Neuronal stem cell (in vitro differentiated cells): ENCODE measurements at regions not wholly inside any gene's neighbourhood (a gene's known extent, or its start where the extent isn't known, plus 50 kb on each side); places are given as distances from the start of the nearest gene placed in this dataset.

Experiments used
- DNase-seq: peaks from one replicate; pipeline ENCODE4 v3.0.0-alpha.2; 2013; ENCODE audit warnings: low spot score
- H2AFZ ChIP-seq: one replicate; pipeline ENCODE4 v1.6.1; 2013; ENCODE audit warnings: mild to moderate bottlenecking, low read length, inconsistent platforms
- H2AK5ac ChIP-seq: 2 replicates; pipeline ENCODE4 v1.6.1; 2013; ENCODE audit warnings: low read depth, mild to moderate bottlenecking, inconsistent platforms, low read length, moderate library complexity, mixed read lengths
- H2BK120ac ChIP-seq: 2 replicates; pipeline ENCODE4 v1.6.1; 2013; ENCODE audit warnings: low read depth, mild to moderate bottlenecking, inconsistent platforms, low read length, moderate library complexity, mixed read lengths
- H2BK12ac ChIP-seq: one replicate; pipeline ENCODE4 v1.6.1; 2013; ENCODE audit warnings: low read length, inconsistent platforms
- H2BK15ac ChIP-seq: 2 replicates; pipeline ENCODE4 v1.6.1; 2013; ENCODE audit warnings: mild to moderate bottlenecking, low read length, inconsistent platforms, mixed read lengths
- H2BK5ac ChIP-seq: one replicate; pipeline ENCODE4 v1.6.1; 2013; ENCODE audit warnings: inconsistent platforms, mild to moderate bottlenecking, low read length, moderate library complexity
- H3K14ac ChIP-seq: one replicate; pipeline ENCODE4 v1.6.1; 2013; ENCODE audit warnings: low read length, inconsistent platforms
- H3K18ac ChIP-seq: 2 replicates; pipeline ENCODE4 v1.6.1; 2013; ENCODE audit warnings: low read length, inconsistent platforms
- H3K23ac ChIP-seq: 2 replicates; pipeline ENCODE4 v1.6.1; 2013; ENCODE audit warnings: low read depth, mild to moderate bottlenecking, mixed read lengths, low read length, inconsistent platforms; ENCODE audit not compliant: poor library complexity
- H3K27ac ChIP-seq: replicated peaks from 3 replicates; pipeline ENCODE4 v1.5.1; 2013; ENCODE audit warnings: low read length, inconsistent platforms
- H3K27me3 ChIP-seq, 3 experiments: 2 replicates each; pipeline ENCODE4 v1.6.1; 2013; ENCODE audit warnings: low read length in 3 of 3, mild to moderate bottlenecking in 2 of 3, inconsistent platforms in 1 of 3, low read depth in 1 of 3, mixed read lengths in 1 of 3, moderate library complexity in 1 of 3; ENCODE audit not compliant: control insufficient read depth in 3 of 3, insufficient read depth in 3 of 3
- H3K36me3 ChIP-seq, 2 donors: replicated peaks in 1 of 2; 2 replicates each; pipeline ENCODE4 v1.6.1; 2013; ENCODE audit warnings: low read length in 2 of 2; ENCODE audit not compliant: control insufficient read depth in 2 of 2, insufficient read depth in 2 of 2
- H3K4ac ChIP-seq: 2 replicates; pipeline ENCODE4 v1.6.1; 2013; ENCODE audit warnings: inconsistent platforms, mild to moderate bottlenecking, low read length, moderate library complexity
- H3K4me1 ChIP-seq, 2 donors: 1 replicate in 1 of 2; 2 replicates in 1 of 2; pipeline ENCODE4 v1.6.1; 2013; ENCODE audit warnings: low read length in 2 of 2, low read depth in 1 of 2; ENCODE audit not compliant: control insufficient read depth in 2 of 2, insufficient read depth in 1 of 2
- H3K4me2 ChIP-seq: one replicate; pipeline ENCODE4 v1.6.1; 2013; ENCODE audit warnings: mild to moderate bottlenecking, low read length, inconsistent platforms; ENCODE audit not compliant: insufficient read depth, poor library complexity, severe bottlenecking
- H3K4me3 ChIP-seq, 2 donors: 2 replicates each; pipeline ENCODE4 v1.5.1; 2013; ENCODE audit warnings: low read length in 2 of 2, mild to moderate bottlenecking in 2 of 2, inconsistent platforms in 1 of 2, moderate library complexity in 1 of 2
- H3K79me1 ChIP-seq: one replicate; pipeline ENCODE4 v1.6.1; 2013; ENCODE audit warnings: low read depth, mild to moderate bottlenecking, inconsistent platforms, low read length, moderate library complexity
- H3K9ac ChIP-seq: one replicate; pipeline ENCODE4 v1.6.1; 2013; ENCODE audit warnings: mild to moderate bottlenecking, low read depth, low read length, inconsistent platforms; ENCODE audit not compliant: poor library complexity
- H3K9me3 ChIP-seq, 2 donors: replicated peaks in 1 of 2; 2 replicates each; pipeline versions ENCODE3 to v1.6.1; 2013; ENCODE audit warnings: low read length in 2 of 2, mild to moderate bottlenecking in 2 of 2, inconsistent platforms in 1 of 2, low read depth in 1 of 2, mixed read lengths in 1 of 2, moderate library complexity in 1 of 2; ENCODE audit not compliant: control insufficient read depth in 2 of 2, insufficient read depth in 1 of 2
- H4K8ac ChIP-seq: one replicate; pipeline ENCODE4 v1.6.1; 2013; ENCODE audit warnings: low read depth, mild to moderate bottlenecking, inconsistent platforms, low read length, moderate library complexity
- H4K91ac ChIP-seq: one replicate; pipeline ENCODE4 v1.6.1; 2013; ENCODE audit warnings: low read length, low read depth, mild to moderate bottlenecking, inconsistent platforms; ENCODE audit not compliant: poor library complexity
- WGBS, 2 donors: extraction: QIAGEN DNeasy Blood & Tissue Kit; methylation state at CpG; one replicate each; pipeline ENCODE4 v1.1.7; 2013; ENCODE audit warnings: missing lambda C conversion rate in 2 of 2, mixed read lengths in 1 of 2; ENCODE audit not compliant: insufficient read length in 2 of 2, insufficient replicate concordance in 1 of 2; ENCODE audit errors: extremely low coverage in 2 of 2; 5-methylcytosine and 5-hydroxymethylcytosine counted together

DNA sequence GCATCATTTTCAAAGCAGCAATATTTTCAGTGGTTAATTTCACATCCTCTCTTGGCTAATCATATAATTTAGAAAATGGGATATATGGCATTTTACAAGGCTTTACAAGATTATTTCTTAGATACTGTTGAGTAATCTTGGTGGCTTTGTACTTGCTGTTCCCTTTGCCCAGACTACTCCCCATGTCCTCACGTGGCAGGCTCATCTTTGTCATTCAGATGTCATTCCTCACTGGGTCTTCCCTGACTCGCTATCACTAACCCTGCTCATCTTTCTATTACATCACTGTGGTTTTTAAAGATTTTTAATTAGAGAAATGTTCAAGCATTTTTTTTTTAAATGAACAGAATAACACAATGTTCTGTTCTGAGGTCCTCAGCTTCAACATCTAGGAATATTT lies 240.0 kb upstream of the IRX5 start:
- no peak overlapping the region for H2BK12ac ChIP-seq
- no peak overlapping the region for H3K9ac ChIP-seq
- H2BK120ac ChIP-seq, result no peak overlapping the region
- no peak overlapping the region for H3K18ac ChIP-seq
- no peak overlapping the region for H3K4me3 ChIP-seq
- H3K36me3 ChIP-seq, result no peaks in the 10 kb centered on the region
- no peak overlapping the region for H2AK5ac ChIP-seq
- H3K79me1 ChIP-seq, result no peaks in the 10 kb centered on the region
- no peak overlapping the region for H2BK5ac ChIP-seq
- H3K4me1 ChIP-seq, result peaks cover 0 to 2% of the 10 kb centered on the region in 2 donors
- no CpG with 5 or more reads among the region's 2 CpGs for WGBS, 2 donors
- no peak overlapping the region for H2AFZ ChIP-seq
- no peak overlapping the region for H3K27ac ChIP-seq
- DNase-seq, result no peak
- no peak overlapping the region for H2BK15ac ChIP-seq
- H3K4ac ChIP-seq, result no peak overlapping the region
- H3K9me3 ChIP-seq, result no peaks in the 10 kb centered on the region
- H4K91ac ChIP-seq, result no peak overlapping the region
- H3K27me3 ChIP-seq, result no peaks in the 10 kb centered on the region
- no peak overlapping the region for H4K8ac ChIP-seq
- H3K23ac ChIP-seq, result no peak overlapping the region
- H3K14ac ChIP-seq, result no peak overlapping the region
- no peak overlapping the region for H3K4me2 ChIP-seq

DNA sequence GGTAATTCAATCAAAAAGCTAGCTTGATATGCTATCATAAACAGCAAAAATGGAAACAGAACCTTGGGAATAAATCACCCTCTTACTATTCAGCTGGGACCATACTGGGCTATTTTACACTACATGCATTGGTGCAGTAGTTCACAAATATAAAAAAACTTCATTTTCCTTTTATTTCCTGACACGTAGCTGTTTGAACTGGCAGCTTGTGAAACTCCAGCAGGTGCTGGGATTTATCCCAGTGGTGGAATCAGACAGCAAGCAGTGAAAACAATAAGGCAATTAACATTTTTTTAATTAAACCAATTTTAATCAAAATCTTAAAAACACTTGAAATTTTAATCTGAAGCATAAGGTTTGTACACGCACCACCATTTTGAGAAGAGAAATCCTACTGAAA lies 240.4 kb upstream of the IRX5 start:
- no peak for DNase-seq
- Histone ChIP-seq H2BK15ac (no peak overlapping the region), H3K27me3 (no peaks in the 10 kb centered on the region), H3K36me3 (no peaks in the 10 kb centered on the region), H3K14ac (no peak overlapping the region), H3K4me1 (no peaks in the 10 kb centered on the region), H2BK120ac (no peak overlapping the region), H3K4me3 (no peak overlapping the region), H2AFZ (no peak overlapping the region), H4K8ac (no peak overlapping the region), H3K27ac (no peak overlapping the region), H3K79me1 (no peaks in the 10 kb centered on the region), H3K18ac (no peak overlapping the region), H4K91ac (no peak overlapping the region), H2AK5ac (no peak overlapping the region), H3K9me3 (no peaks in the 10 kb centered on the region), H3K4ac (no peak overlapping the region), H2BK12ac (no peak overlapping the region), H3K4me2 (no peak overlapping the region), H3K9ac (no peak overlapping the region), H3K23ac (no peak overlapping the region), H2BK5ac (no peak overlapping the region)
- WGBS, 2 donors, result no CpG with 5 or more reads among the region's 2 CpGs

DNA sequence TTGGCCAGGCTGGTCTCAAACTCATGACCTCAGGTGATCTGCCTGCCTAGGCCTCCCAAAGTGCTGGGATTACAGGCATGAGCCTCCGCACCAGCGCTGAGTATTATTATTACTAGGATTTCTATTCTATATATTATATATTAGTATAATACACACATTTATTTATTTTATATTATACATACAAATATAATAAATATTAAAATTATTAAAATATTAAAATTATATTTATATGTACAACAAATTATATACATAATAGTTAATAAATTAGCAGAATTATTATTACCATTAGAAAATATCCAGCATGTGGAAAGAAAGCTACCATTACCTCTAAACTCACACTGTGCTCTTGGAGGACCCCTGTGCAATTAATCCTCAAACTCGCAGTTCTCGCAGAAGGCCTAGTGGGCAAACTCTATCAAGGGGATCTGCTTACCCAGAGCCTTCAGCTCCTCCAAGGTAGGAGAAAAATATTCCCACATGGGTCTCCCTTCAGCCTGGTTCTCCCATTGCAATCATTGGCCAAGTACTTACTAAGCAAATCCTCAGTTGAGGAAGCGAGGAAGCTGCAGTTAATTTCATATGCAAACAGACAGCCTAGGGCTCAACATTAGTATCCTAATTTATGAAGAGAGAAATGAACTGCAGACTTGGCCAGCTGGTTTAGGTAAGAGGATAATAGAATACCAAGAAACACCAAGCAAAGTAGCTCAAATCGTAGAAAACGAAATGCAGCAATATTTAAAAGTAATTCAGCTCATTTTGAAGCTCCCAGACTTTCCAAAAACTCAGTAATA lies 241.4 kb upstream of the IRX5 start:
- no CpG with 5 or more reads among the region's 7 CpGs for WGBS, 2 donors
- H3K18ac ChIP-seq, result no peak overlapping the region
- no peaks in the 10 kb centered on the region for H3K9me3 ChIP-seq
- no peak overlapping the region for H2AK5ac ChIP-seq
- H4K8ac ChIP-seq, result no peak overlapping the region
- H3K4ac ChIP-seq, result no peak overlapping the region
- no peak overlapping the region for H3K27ac ChIP-seq
- no peak overlapping the region for H2BK5ac ChIP-seq
- no peak overlapping the region for H3K4me2 ChIP-seq
- H3K4me3 ChIP-seq, result no peak overlapping the region
- no peaks in the 10 kb centered on the region for H3K27me3 ChIP-seq
- no peak overlapping the region for H2BK15ac ChIP-seq
- H2AFZ ChIP-seq, result no peak overlapping the region
- no peaks in the 10 kb centered on the region for H3K36me3 ChIP-seq
- H2BK120ac ChIP-seq, result no peak overlapping the region
- no peaks in the 10 kb centered on the region for H3K4me1 ChIP-seq
- no peak overlapping the region for H4K91ac ChIP-seq
- no peak overlapping the region for H3K23ac ChIP-seq
- no peak overlapping the region for H2BK12ac ChIP-seq
- no peak for DNase-seq
- H3K79me1 ChIP-seq, result no peaks in the 10 kb centered on the region
- H3K14ac ChIP-seq, result no peak overlapping the region
- H3K9ac ChIP-seq, result no peak overlapping the region

DNA sequence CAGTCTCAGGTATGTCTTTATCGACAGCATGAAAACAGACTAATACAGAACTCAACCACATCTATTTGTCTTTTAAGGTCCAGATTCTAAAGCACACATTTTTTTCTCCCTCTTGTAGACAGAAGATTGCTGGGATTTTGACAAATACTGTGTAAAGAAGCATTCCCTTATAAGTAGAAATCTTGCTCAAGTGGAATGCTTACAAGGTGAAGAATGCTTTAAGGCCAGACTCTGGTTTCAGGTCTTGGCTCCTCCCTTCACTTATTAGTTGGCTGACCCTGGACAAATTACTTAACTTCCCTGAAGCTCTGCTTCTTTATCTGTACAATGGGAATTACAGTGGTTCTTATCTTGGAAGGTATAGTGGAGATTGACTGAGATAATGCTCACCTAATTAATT lies 242.3 kb upstream of the IRX5 start:
- Histone ChIP-seq H3K27ac (no peak overlapping the region), H2BK12ac (no peak overlapping the region)

More for the DNA sequence above, 242.3 kb upstream of the IRX5 start:
- H4K8ac ChIP-seq, result no peak overlapping the region
- no CpG with 5 or more reads among the region's 1 CpG for WGBS, 2 donors
- no peak overlapping the region for H2AFZ ChIP-seq
- H3K4ac ChIP-seq, result no peak overlapping the region
- H2BK15ac ChIP-seq, result no peak overlapping the region
- H3K14ac ChIP-seq, result no peak overlapping the region
- no peak overlapping the region for H2AK5ac ChIP-seq
- no peak for DNase-seq
- no peak overlapping the region for H2BK120ac ChIP-seq
- H3K9me3 ChIP-seq, result no peaks in the 10 kb centered on the region
- no peak overlapping the region for H2BK5ac ChIP-seq
- no peaks in the 10 kb centered on the region for H3K79me1 ChIP-seq
- H3K4me1 ChIP-seq, result no peaks in the 10 kb centered on the region
- no peak overlapping the region for H3K4me2 ChIP-seq
- H3K18ac ChIP-seq, result no peak overlapping the region
- H3K4me3 ChIP-seq, result no peak overlapping the region
- H3K36me3 ChIP-seq, result no peaks in the 10 kb centered on the region
- no peak overlapping the region for H4K91ac ChIP-seq
- no peak overlapping the region for H3K23ac ChIP-seq
- no peak overlapping the region for H3K9ac ChIP-seq
- no peaks in the 10 kb centered on the region for H3K27me3 ChIP-seq
